NCI-H226 (cell line): ENCODE measurements at regions not wholly inside any gene's neighbourhood (a gene's known extent, or its start where the extent isn't known, plus 50 kb on each side); places are given as distances from the start of the nearest gene placed in this dataset.

Source experiments
- DNase-seq: peaks from one replicate; pipeline ENCODE4 v3.0.0-alpha.2; 2015

- DNase-seq: no peak
Observed at GRCh38 chr2:81981585-81981984, 1677.0 kb upstream of the LRRTM1 start.

- DNase-seq: no peak
Observed at GRCh38 chr2:81979086-81979485, 1674.5 kb upstream of the LRRTM1 start.

- DNase-seq: no peak
Observed at GRCh38 chr2:81976998-81977397, 1672.4 kb upstream of the LRRTM1 start.

- no peak for DNase-seq
Observed at GRCh38 chr2:81974216-81974615, 1669.7 kb upstream of the LRRTM1 start.

- no peak for DNase-seq
Observed at GRCh38 chr2:81942876-81943275, 1638.3 kb upstream of the LRRTM1 start.

GRCh38 chr2:81942136-81942680 lies 1637.7 kb upstream of the LRRTM1 start:
- no peak for DNase-seq

- no peak for DNase-seq
Observed at GRCh38 chr2:81940266-81940955, 1635.9 kb upstream of the LRRTM1 start.

- DNase-seq: no peak
Observed at GRCh38 chr2:81937944-81938343, 1633.4 kb upstream of the LRRTM1 start.

GRCh38 chr2:81903534-81903933 lies 1599.0 kb upstream of the LRRTM1 start:
- DNase-seq: no peak

GRCh38 chr2:81901017-81901416 lies 1596.5 kb upstream of the LRRTM1 start:
- DNase-seq: no peak

- DNase-seq: no peak
Observed at GRCh38 chr2:81895620-81896250, 1591.2 kb upstream of the LRRTM1 start.

- no peak for DNase-seq
Observed at GRCh38 chr2:81894451-81894990, 1590.0 kb upstream of the LRRTM1 start.

GRCh38 chr2:81876624-81877023 lies 1572.1 kb upstream of the LRRTM1 start:
- no peak for DNase-seq

GRCh38 chr2:81872006-81872405 lies 1567.5 kb upstream of the LRRTM1 start:
- DNase-seq: no peak

- no peak for DNase-seq
Observed at GRCh38 chr2:81870119-81870518, 1565.6 kb upstream of the LRRTM1 start.

GRCh38 chr2:81858998-81859397 lies 1554.4 kb upstream of the LRRTM1 start:
- DNase-seq: no peak

GRCh38 chr2:81853341-81853740 lies 1548.8 kb upstream of the LRRTM1 start:
- DNase-seq: no peak

GRCh38 chr2:81852651-81853050 lies 1548.1 kb upstream of the LRRTM1 start:
- DNase-seq: no peak

- no peak for DNase-seq
Observed at GRCh38 chr2:81839780-81840179, 1535.2 kb upstream of the LRRTM1 start.

GRCh38 chr2:81835321-81836000 lies 1530.9 kb upstream of the LRRTM1 start:
- no peak for DNase-seq

- no peak for DNase-seq
Observed at GRCh38 chr2:81786811-81787210, 1482.3 kb upstream of the LRRTM1 start.

- DNase-seq: no peak
Observed at GRCh38 chr2:81767187-81767912, 1462.8 kb upstream of the LRRTM1 start.

- no peak for DNase-seq
Observed at GRCh38 chr2:81747481-81748070, 1443.0 kb upstream of the LRRTM1 start.
